Activated CD4-positive, alpha-beta T cell treated with anti-CD3 and anti-CD28 coated beads, Interleukin-2, amount 10 ng/mL, durations not matched to agents 24 days and 14 days (primary cell): ENCODE measurements at regions not wholly inside any gene's neighbourhood (a gene's known extent, or its start where the extent isn't known, plus 50 kb on each side); places are given as distances from the start of the nearest gene placed in this dataset.

ENCODE experiments used
- DNase-seq: peaks from one replicate; pipeline ENCODE4 v3.0.0; 2022
- H3K27ac Mint-ChIP-seq: one replicate; pipeline ENCODE4 v1.8.0; 2022; ENCODE audit warnings: mild to moderate bottlenecking, mixed read lengths
- H3K27me3 Mint-ChIP-seq: one replicate; pipeline ENCODE4 v1.8.0; 2022; ENCODE audit warnings: mixed read lengths
- H3K36me3 Mint-ChIP-seq: one replicate; pipeline ENCODE4 v1.8.0; 2022; ENCODE audit warnings: low read depth, mild to moderate bottlenecking, mixed read lengths
- H3K4me1 Mint-ChIP-seq: one replicate; pipeline ENCODE4 v1.8.0; 2021; ENCODE audit warnings: mixed read lengths
- H3K4me3 Mint-ChIP-seq: one replicate; pipeline ENCODE4 v1.8.0; 2022; ENCODE audit warnings: mild to moderate bottlenecking, moderate library complexity, mixed read lengths
- H3K9me3 Mint-ChIP-seq: one replicate; pipeline ENCODE4 v1.8.0; 2021; ENCODE audit warnings: mixed read lengths
- intact Hi-C: fragments of 100-400 bp; cut with micrococcal nuclease; formaldehyde crosslinking; loops from one replicate; pipeline ENCODE4 v1.15.1; 2023

DNA sequence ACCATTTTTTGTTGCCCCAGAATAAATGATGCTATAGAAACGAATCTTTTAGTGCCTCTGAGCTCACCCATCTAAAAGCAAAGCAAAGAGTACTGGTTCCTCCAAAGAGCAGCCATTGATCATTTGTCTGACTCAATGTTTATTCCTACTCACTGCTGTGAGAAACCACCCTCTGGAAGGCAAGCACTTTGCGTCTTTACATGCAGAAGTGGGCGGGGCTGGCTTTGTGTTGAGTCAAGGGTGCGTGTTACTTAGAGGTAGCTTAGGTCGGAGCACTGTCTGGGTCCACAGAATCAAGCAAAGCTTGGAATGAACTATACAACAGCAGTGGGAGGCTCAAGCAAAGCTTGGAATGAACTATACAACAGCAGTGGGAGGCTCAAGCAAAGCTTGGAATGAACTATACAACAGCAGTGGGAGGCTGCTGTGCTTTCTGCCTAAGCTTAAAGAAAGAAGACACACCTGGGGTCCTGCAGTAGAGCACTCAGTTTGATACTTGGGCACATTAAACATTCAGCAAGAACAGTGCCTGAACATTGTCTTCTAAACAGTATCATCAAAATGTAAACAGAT lies 77.2 kb upstream of the PRICKLE1 start:
- DNase-seq = no peak
- Mint-ChIP-seq H3K4me3 (no peak overlapping the region), H3K27me3 (no peaks in the 10 kb centered on the region), H3K27ac (no peak overlapping the region), H3K36me3 (no peaks in the 10 kb centered on the region), H3K9me3 (no peaks in the 10 kb centered on the region), H3K4me1 (no peaks in the 10 kb centered on the region)
- intact Hi-C loops = no loop called here

DNA sequence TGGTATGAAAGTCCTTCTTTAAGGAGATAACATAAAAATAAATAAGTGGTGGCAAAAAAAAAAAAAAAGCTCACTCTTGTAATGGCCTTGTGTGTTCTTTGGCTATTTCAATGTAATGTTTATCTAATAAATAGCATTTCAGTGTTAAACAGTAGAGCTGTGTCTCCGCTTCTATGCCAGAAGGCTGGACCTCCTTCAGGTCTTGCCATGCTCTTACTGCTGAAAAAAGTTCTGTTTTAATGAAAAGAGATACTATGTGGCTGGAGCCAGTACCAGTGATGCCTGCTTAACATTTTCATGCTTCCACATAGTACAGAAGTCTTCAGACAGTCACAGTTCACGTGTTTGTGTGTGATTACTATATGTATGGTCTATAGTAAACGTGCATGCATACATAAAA lies 74.1 kb upstream of the PRICKLE1 start:
- DNase-seq = no peak

DNA sequence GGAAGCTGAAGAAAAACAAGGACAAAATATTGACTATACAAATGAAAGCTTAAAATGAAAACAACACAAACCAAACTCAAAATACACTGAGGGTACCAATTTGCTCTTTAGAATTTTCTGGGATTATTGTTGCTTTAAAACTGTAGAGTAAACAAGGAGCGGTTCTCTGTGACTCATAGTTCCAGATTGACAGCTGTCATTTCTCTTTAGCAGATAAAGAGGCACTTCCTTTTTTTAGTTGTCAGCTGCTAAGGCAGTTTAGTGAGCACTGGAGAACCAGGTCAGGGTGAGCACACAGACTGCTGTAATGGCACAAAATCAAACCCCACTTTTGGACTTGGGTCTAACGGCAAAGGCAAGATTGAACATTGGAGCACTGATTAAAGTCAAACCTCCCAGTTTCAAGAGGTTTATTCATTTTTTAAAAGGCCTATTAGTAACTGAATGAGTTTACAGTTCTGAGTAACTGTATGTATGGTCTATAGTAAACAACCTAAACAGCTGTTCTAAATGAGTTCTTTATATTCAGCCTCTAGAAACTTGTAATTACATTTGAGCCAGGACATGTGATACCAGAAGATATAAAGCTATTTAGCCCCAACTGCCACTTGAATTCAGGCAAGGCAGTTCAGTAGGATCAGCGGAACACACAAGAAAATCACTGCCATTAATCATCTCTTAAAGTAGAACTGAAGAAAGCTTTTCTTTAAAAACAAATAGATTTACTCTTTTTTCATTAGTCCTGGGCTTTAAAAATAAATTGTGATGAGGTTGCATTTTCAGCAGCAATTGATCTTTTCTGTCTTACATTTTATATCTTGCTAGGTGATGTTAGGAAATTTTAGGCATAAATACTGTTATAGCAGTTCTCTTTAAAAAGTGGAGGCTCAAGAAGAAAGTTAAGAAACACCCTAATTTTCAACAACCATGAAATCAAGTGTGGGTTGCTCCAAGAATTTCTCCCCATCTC lies 71.7 kb upstream of the PRICKLE1 start:
- H3K9me3 Mint-ChIP-seq = no peaks in the 10 kb centered on the region
- no peaks in the 10 kb centered on the region for H3K4me1 Mint-ChIP-seq

More for the DNA sequence above, 74.1 kb upstream of the PRICKLE1 start:
- Mint-ChIP-seq H3K36me3 (no peaks in the 10 kb centered on the region), H3K9me3 (no peaks in the 10 kb centered on the region), H3K4me3 (no peak overlapping the region), H3K4me1 (no peaks in the 10 kb centered on the region), H3K27ac (no peak overlapping the region), H3K27me3 (no peaks in the 10 kb centered on the region)
- intact Hi-C loops = no loop called here

DNA sequence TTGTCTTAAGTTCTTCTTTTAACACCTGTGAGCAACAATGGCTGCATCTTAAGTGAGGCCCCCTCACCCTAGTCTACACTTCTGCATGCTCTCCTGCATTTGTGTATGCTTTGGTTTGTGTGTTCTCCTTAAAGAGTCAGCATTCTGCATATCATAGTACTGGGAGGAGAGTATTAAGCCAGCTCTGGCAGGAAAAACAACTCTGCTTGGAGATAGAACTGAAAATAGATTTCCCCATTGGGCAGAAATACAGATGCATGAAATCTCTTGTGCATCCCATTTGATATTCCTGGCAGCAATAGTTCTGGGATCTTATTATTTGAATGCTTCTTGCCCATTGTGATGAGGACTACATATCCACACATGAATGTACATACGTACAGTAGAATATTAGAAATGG lies 70.6 kb upstream of the PRICKLE1 start:
- DNase-seq = no peak
- intact Hi-C loops = no loop called here
- Mint-ChIP-seq H3K4me3 (no peak overlapping the region), H3K4me1 (no peaks in the 10 kb centered on the region), H3K27ac (no peak overlapping the region), H3K9me3 (no peaks in the 10 kb centered on the region), H3K36me3 (no peaks in the 10 kb centered on the region), H3K27me3 (no peaks in the 10 kb centered on the region)

More for the DNA sequence above, 71.7 kb upstream of the PRICKLE1 start:
- DNase-seq = no peak
- Mint-ChIP-seq H3K4me3 (no peak overlapping the region), H3K36me3 (no peaks in the 10 kb centered on the region), H3K27me3 (no peaks in the 10 kb centered on the region), H3K27ac (no peak overlapping the region)
- intact Hi-C loops = no loop called here

DNA sequence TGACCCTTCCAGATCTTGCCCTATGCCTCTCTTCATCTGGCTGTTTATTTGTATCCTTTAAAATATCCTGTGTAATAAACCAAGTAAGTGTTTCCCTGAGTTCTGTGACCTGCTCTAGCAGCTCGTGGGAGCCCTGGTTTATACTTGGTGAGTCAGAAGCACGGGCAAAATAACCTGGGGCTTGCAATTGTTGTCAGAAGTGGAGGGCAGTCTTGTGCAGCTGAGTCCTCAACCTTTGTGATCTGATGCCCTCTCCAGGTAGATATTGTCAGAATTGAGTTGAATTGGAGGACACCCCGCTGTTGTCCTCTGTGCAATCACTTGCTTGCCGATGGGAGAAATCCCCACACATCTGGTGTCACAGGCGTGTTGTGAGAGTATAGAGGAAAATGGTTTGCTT lies 62.5 kb upstream of the PRICKLE1 start:
- H3K27me3 Mint-ChIP-seq = no peaks in the 10 kb centered on the region
- no peaks in the 10 kb centered on the region for H3K4me1 Mint-ChIP-seq
- no peaks in the 10 kb centered on the region for H3K9me3 Mint-ChIP-seq
- DNase-seq = no peak
- no peaks in the 10 kb centered on the region for H3K36me3 Mint-ChIP-seq
- no peak overlapping the region for H3K4me3 Mint-ChIP-seq
- H3K27ac Mint-ChIP-seq = no peak overlapping the region
- intact Hi-C loops = no loop called here

DNA sequence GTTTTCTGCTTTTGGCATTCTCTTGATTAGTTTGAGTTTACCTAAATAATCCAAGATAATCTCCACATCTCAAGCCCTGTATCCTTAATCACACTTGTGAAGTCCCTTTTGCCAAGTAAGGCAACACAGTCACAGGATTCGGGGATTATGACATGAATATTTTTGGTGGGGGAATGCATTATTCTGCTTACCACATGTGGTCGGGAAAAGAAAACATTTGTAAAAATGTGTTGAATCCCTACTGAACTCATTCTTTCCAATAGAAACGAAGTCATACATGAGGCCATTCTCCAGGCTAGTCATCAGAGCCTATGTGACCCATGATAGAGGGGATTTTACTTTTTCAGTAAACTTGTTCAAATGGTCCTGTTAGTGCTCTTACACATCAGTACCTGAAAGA lies 58.5 kb upstream of the PRICKLE1 start:
- no peak for DNase-seq
- no peaks in the 10 kb centered on the region for H3K27me3 Mint-ChIP-seq

DNA sequence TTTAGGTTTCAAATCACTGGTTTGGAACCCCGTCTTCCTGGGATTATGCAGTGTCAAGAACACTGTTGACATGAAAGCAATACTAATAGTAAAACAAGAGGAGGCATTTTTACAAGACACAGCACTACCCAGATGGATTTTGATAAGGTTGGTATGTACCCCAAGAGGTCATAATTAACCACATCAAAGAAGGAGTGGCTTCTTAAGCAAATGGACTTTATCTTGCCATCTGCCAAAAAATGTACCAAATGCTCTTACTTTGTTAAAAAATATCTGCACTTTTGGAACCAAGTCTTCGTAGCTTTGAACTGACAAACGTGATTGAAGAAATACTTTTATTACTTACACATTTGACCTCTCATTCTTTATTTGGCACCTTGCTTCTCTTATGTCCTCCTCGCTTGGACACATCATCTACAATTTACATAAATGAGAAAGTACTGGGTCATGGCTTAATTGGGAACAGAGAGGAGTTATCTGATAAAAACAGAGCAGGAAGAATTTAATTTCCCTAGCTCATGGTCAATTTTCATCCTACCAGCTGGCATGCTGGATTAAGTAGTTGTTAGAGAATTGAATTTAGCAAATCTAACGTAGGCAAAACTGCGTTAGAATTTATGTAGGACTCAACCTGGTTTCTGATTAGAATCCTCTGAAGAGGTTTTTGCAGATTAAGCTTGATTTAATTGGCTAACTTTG lies 54.5 kb upstream of the PRICKLE1 start:
- Mint-ChIP-seq H3K27ac (no peak overlapping the region), H3K4me3 (no peak overlapping the region), H3K9me3 (no peaks in the 10 kb centered on the region), H3K36me3 (no peaks in the 10 kb centered on the region), H3K4me1 (no peaks in the 10 kb centered on the region), H3K27me3 (no peaks in the 10 kb centered on the region)
- no peak for DNase-seq
- intact Hi-C loops = no loop called here

More for the DNA sequence above, 58.5 kb upstream of the PRICKLE1 start:
- intact Hi-C loops = no loop called here
- Mint-ChIP-seq H3K4me3 (no peak overlapping the region), H3K27ac (no peak overlapping the region), H3K4me1 (no peaks in the 10 kb centered on the region), H3K36me3 (no peaks in the 10 kb centered on the region), H3K9me3 (no peaks in the 10 kb centered on the region)

DNA sequence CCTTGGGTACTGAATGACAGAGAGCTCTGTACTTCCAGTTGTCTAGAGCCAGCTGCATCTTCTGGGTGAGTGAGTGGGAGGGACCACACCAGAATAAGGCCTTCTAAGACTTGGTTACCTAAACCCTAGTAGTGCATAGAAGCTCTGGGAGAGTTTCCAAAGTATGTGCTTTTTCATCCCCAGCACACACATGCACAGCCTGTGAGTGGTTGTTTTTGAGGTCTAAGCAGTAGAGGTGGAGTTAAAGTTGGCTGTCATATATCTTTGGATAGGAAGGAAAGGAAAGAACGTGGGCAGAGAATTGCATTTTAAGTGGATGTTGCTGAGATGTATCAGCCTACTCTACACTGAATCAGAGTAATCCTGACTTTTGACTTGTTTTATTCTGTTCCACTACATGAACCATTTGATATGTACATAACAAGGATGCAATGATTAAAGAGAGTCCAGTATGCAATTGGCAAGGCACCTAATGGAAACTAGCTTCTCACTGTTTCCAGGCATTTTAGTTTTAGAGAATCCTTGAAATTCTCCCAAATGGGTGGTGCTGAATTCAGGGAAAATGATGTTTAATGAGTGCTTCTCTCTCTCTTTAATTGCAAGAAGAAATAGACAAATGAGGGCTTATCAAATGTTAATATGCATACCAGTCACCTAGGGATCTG lies 51.8 kb upstream of the PRICKLE1 start:
- H3K4me3 Mint-ChIP-seq = no peak overlapping the region
- H3K27me3 Mint-ChIP-seq = no peaks in the 10 kb centered on the region
- H3K4me1 Mint-ChIP-seq = no peaks in the 10 kb centered on the region
- no peak for DNase-seq
- H3K9me3 Mint-ChIP-seq = no peaks in the 10 kb centered on the region
- no peak overlapping the region for H3K27ac Mint-ChIP-seq
- no peaks in the 10 kb centered on the region for H3K36me3 Mint-ChIP-seq
- intact Hi-C loops = no loop called here

DNA sequence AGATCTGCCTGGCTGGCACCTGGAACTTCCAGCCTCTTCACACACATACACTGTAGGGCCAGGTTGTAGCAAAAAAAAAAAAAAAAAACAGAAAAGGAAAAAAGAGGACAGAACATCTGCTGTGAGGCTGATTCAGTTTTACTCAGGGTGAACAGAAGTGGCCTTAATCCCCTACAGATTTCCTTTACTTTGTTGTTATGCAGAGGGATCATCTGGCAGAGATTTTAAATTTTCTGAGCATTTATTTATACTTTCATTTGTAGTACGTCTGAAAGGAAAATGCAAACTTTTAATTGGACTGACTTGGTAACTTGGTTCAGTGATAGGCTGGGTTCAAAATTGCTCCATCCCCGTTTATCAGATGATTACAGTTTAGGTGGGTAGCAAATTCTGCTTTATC lies 50.8 kb upstream of the PRICKLE1 start:
- Mint-ChIP-seq H3K27ac (no peak overlapping the region), H3K27me3 (no peaks in the 10 kb centered on the region), H3K36me3 (no peaks in the 10 kb centered on the region), H3K9me3 (no peaks in the 10 kb centered on the region), H3K4me3 (no peak overlapping the region), H3K4me1 (no peaks in the 10 kb centered on the region)
- intact Hi-C loops = no loop called here
- DNase-seq = no peak

DNA sequence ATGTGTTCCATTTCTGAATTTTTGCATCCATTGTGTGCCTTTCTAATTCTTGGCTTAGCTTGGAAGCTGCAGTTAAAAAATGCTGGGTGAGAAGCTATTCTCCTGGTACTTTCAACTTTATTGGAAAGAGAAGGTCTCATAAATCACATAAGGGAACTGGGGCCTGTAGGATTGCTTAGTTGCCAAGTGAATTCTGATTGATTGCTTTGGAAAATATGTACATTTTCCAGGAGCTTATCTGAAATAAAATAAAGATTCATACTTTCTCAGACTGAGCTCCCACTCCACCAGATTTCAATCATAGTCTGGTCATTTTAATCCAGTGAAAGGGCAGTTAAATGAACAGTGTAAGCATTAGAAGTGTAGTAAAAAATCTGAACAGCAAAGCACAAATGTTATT lies 50.0 kb upstream of the PRICKLE1 start:
- H3K27me3 Mint-ChIP-seq = no peaks in the 10 kb centered on the region
- H3K36me3 Mint-ChIP-seq = no peaks in the 10 kb centered on the region
- H3K4me3 Mint-ChIP-seq = no peak overlapping the region
- no peak overlapping the region for H3K27ac Mint-ChIP-seq
- DNase-seq = no peak
- no peaks in the 10 kb centered on the region for H3K4me1 Mint-ChIP-seq
- intact Hi-C loops = no loop called here
- H3K9me3 Mint-ChIP-seq = no peaks in the 10 kb centered on the region
